PFSK-1 (cell line): ENCODE measurements at regions not wholly inside any gene's neighbourhood (a gene's known extent, or its start where the extent isn't known, plus 50 kb on each side); places are given as distances from the start of the nearest gene placed in this dataset.

Source experiments
- FOXP2 ChIP-seq: optimal IDR thresholded peaks from 2 replicates; pipeline ENCODE3; 2011; ENCODE audit warnings: borderline replicate concordance, control low read depth, inconsistent platforms; ENCODE audit not compliant: insufficient read depth; ENCODE audit errors: extremely low read length, extremely low read depth
- POLR2AphosphoS5 ChIP-seq: IDR thresholded peaks from 2 replicates; pipeline ENCODE4 v1.6.1; 2012; ENCODE audit warnings: low read depth, mild to moderate bottlenecking, control low read depth, low read length, moderate library complexity
- REST ChIP-seq, 2 experiments: IDR thresholded peaks; 2 replicates each; pipeline versions ENCODE4 v1.6.1 to v1.8.0; 2011 to 2012; ENCODE audit warnings: low read depth in 2 of 2, low read length in 2 of 2, control low read depth in 1 of 2, inconsistent platforms in 1 of 2, mild to moderate bottlenecking in 1 of 2, moderate library complexity in 1 of 2; ENCODE audit not compliant: insufficient read depth in 1 of 2
- SIN3A ChIP-seq: IDR thresholded peaks from 2 replicates; pipeline ENCODE4 v1.6.1; 2012; ENCODE audit warnings: mild to moderate bottlenecking, low read length, moderate library complexity, borderline replicate concordance; ENCODE audit not compliant: insufficient read depth
- TAF1 ChIP-seq: IDR thresholded peaks from 2 replicates; pipeline ENCODE4 v1.6.1; 2012; ENCODE audit warnings: low read length, control low read depth, borderline replicate concordance; ENCODE audit not compliant: insufficient read depth

- TF ChIP-seq SIN3A: no peak
- TF ChIP-seq FOXP2: no peak
- no peak for TF ChIP-seq POLR2AphosphoS5
- TF ChIP-seq REST (IDR thresholded peaks at IDR 0.05; ENCODE audit: insufficient read depth in 1 of 2, low read depth in 2 of 2, low read length in 2 of 2): no peak
- no peak for TF ChIP-seq TAF1
Observed at GRCh38 chr7:136353287-136353686, 376.1 kb upstream of the MTPN start.

- TF ChIP-seq TAF1: no peak
- TF ChIP-seq POLR2AphosphoS5: no peak
- no peak for TF ChIP-seq SIN3A
- TF ChIP-seq REST (IDR thresholded peaks at IDR 0.05; ENCODE audit: insufficient read depth in 1 of 2, low read depth in 2 of 2, low read length in 2 of 2): no peak
- no peak for TF ChIP-seq FOXP2
Observed at GRCh38 chr7:136348542-136349192, 371.5 kb upstream of the MTPN start.

- TF ChIP-seq TAF1 (no peak), SIN3A (no peak), POLR2AphosphoS5 (no peak), REST (IDR thresholded peaks at IDR 0.05; ENCODE audit: insufficient read depth in 1 of 2, low read depth in 2 of 2, low read length in 2 of 2) (no peak), FOXP2 (no peak)
Observed at GRCh38 chr7:136348142-136348541, 371.0 kb upstream of the MTPN start.

- TF ChIP-seq FOXP2 (no peak), REST (IDR thresholded peaks at IDR 0.05; ENCODE audit: insufficient read depth in 1 of 2, low read depth in 2 of 2, low read length in 2 of 2) (no peak), POLR2AphosphoS5 (no peak), TAF1 (no peak), SIN3A (no peak)
Observed at GRCh38 chr7:136347488-136347887, 370.3 kb upstream of the MTPN start.

- TF ChIP-seq POLR2AphosphoS5: no peak
- TF ChIP-seq TAF1: no peak
- TF ChIP-seq FOXP2: no peak
- no peak for TF ChIP-seq REST (IDR thresholded peaks at IDR 0.05; ENCODE audit: insufficient read depth in 1 of 2, low read depth in 2 of 2, low read length in 2 of 2)
- TF ChIP-seq SIN3A: no peak
Observed at GRCh38 chr7:136342251-136342650, 365.1 kb upstream of the MTPN start.
